DMS79 treated with DMSO at 0.1 percent for 48 hours (cell line): ENCODE measurements at regions not wholly inside any gene's neighbourhood (a gene's known extent, or its start where the extent isn't known, plus 50 kb on each side); places are given as distances from the start of the nearest gene placed in this dataset.

Source experiments
- DNase-seq: peaks from one replicate; lab custom pipeline; 2025; lab: John Stamatoyannopoulos, UW

- no peak for DNase-seq
These were observed 2164.8 kb downstream of the LRRC4C start for GRCh38 chr11:39294648-39295047.

- DNase-seq, result no peak
These were observed 2171.4 kb downstream of the LRRC4C start for GRCh38 chr11:39288011-39288410.

GRCh38 chr11:39268176-39268690 is 2191.2 kb downstream of the LRRC4C start:
- no peak for DNase-seq

- no peak for DNase-seq
These were observed 2203.8 kb downstream of the LRRC4C start for GRCh38 chr11:39255648-39256047.

GRCh38 chr11:39249566-39250365 is 2209.7 kb downstream of the LRRC4C start:
- no peak for DNase-seq

- DNase-seq, result no peak
These were observed 2211.8 kb downstream of the LRRC4C start for GRCh38 chr11:39247570-39248137.

- no peak for DNase-seq
These were observed 2219.9 kb downstream of the LRRC4C start for GRCh38 chr11:39239553-39239952.

- DNase-seq, result no peak
These were observed 2222.5 kb downstream of the LRRC4C start for GRCh38 chr11:39236916-39237315.

GRCh38 chr11:39221550-39222138 is 2237.8 kb downstream of the LRRC4C start:
- DNase-seq, result no peak

GRCh38 chr11:39220501-39221230 is 2238.8 kb downstream of the LRRC4C start:
- no peak for DNase-seq

GRCh38 chr11:39220069-39220468 is 2239.4 kb downstream of the LRRC4C start:
- DNase-seq, result no peak

GRCh38 chr11:39209981-39210380 is 2249.5 kb downstream of the LRRC4C start:
- no peak for DNase-seq

GRCh38 chr11:39205236-39205995 is 2254.0 kb downstream of the LRRC4C start:
- no peak for DNase-seq

- DNase-seq, result no peak
These were observed 2266.8 kb downstream of the LRRC4C start for GRCh38 chr11:39192671-39193070.

- DNase-seq, result no peak
These were observed 2268.7 kb downstream of the LRRC4C start for GRCh38 chr11:39190751-39191150.

GRCh38 chr11:39177678-39178077 is 2281.8 kb downstream of the LRRC4C start:
- DNase-seq, result no peak

- no peak for DNase-seq
These were observed 2284.5 kb downstream of the LRRC4C start for GRCh38 chr11:39174965-39175364.

- no peak for DNase-seq
These were observed 2285.3 kb downstream of the LRRC4C start for GRCh38 chr11:39174196-39174595.

GRCh38 chr11:39165021-39165420 is 2294.4 kb downstream of the LRRC4C start:
- no peak for DNase-seq

- DNase-seq, result no peak
These were observed 2310.2 kb downstream of the LRRC4C start for GRCh38 chr11:39149214-39149613.

- DNase-seq, result no peak
These were observed 2314.1 kb downstream of the LRRC4C start for GRCh38 chr11:39145346-39145745.
